CD8-positive, alpha-beta memory T cell (primary cell): ENCODE measurements at regions not wholly inside any gene's neighbourhood (a gene's known extent, or its start where the extent isn't known, plus 50 kb on each side); places are given as distances from the start of the nearest gene placed in this dataset.
A peak's percentile ranks its signal among the peaks of the same experiment; 100 is the strongest.

Source experiments
- CTCF ChIA-PET: fragments of 350-600 bp; sonication (Branson Sonifier 250); formaldehyde crosslinking; loops from one replicate; lab custom pipeline; 2021; ENCODE audit warnings: antibody characterized with exemption; lab: Charles Lee
- POLR2A ChIA-PET: fragments of 350-600 bp; sonication (Branson Sonifier 250); formaldehyde crosslinking; loops from one replicate; lab custom pipeline; 2021; ENCODE audit warnings: antibody characterized with exemption; lab: Charles Lee
- DNase-seq, 5 donors: peaks; one replicate each; pipeline versions ENCODE4 v3.0.0 to v3.0.0-alpha.2; 2020 to 2022; ENCODE audit warnings: mixed read lengths in 1 of 5
- H3K27ac ChIP-seq: one replicate; pipeline ENCODE4 v1.7.0; 2013; ENCODE audit warnings: low read depth, mild to moderate bottlenecking, low read length, moderate library complexity
- H3K27me3 ChIP-seq: 2 replicates; pipeline ENCODE4 v1.7.0; 2013; ENCODE audit warnings: low read length, mild to moderate bottlenecking; ENCODE audit not compliant: insufficient read depth, poor library complexity, severe bottlenecking
- H3K36me3 ChIP-seq: 2 replicates; pipeline ENCODE4 v1.7.0; 2013; ENCODE audit warnings: mild to moderate bottlenecking, low read length, moderate library complexity; ENCODE audit not compliant: insufficient read depth
- H3K4me1 ChIP-seq: 2 replicates; pipeline ENCODE4 v1.7.0; 2013; ENCODE audit warnings: mild to moderate bottlenecking, low read length, moderate library complexity; ENCODE audit not compliant: insufficient read depth
- H3K4me3 ChIP-seq: 2 replicates; pipeline ENCODE4 v1.7.0; 2013; ENCODE audit warnings: mild to moderate bottlenecking, low read length
- H3K9me3 ChIP-seq: 2 replicates; pipeline ENCODE4 v1.7.0; 2013; ENCODE audit warnings: mild to moderate bottlenecking, low read length
- H3K27ac Mint-ChIP-seq, 8 donors: one replicate each; pipeline ENCODE4 v1.8.0; 2020 to 2021; ENCODE audit warnings: mixed read lengths in 8 of 8, mild to moderate bottlenecking in 6 of 8, inconsistent platforms in 3 of 8, moderate library complexity in 3 of 8
- H3K27me3 Mint-ChIP-seq, 2 donors: one replicate each; pipeline ENCODE4 v1.8.0; 2020 to 2021; ENCODE audit warnings: mixed read lengths in 2 of 2, mild to moderate bottlenecking in 1 of 2, moderate library complexity in 1 of 2
- H3K36me3 Mint-ChIP-seq, 3 donors: one replicate each; pipeline ENCODE4 v1.8.0; 2020 to 2021; ENCODE audit warnings: mixed read lengths in 3 of 3, inconsistent platforms in 1 of 3, mild to moderate bottlenecking in 1 of 3
- H3K4me1 Mint-ChIP-seq, 3 donors: one replicate each; pipeline ENCODE4 v1.8.0; 2020 to 2021; ENCODE audit warnings: mixed read lengths in 3 of 3, inconsistent platforms in 1 of 3, mild to moderate bottlenecking in 1 of 3
- H3K4me3 Mint-ChIP-seq, 7 donors: one replicate each; pipeline ENCODE4 v1.8.0; 2020 to 2021; ENCODE audit warnings: mixed read lengths in 7 of 7, mild to moderate bottlenecking in 6 of 7, moderate library complexity in 4 of 7, inconsistent platforms in 2 of 7
- H3K9me3 Mint-ChIP-seq, 5 donors: one replicate each; pipeline ENCODE4 v1.8.0; 2020 to 2022; ENCODE audit warnings: mixed read lengths in 5 of 5, mild to moderate bottlenecking in 3 of 5, moderate library complexity in 2 of 5, inconsistent platforms in 1 of 5

DNA sequence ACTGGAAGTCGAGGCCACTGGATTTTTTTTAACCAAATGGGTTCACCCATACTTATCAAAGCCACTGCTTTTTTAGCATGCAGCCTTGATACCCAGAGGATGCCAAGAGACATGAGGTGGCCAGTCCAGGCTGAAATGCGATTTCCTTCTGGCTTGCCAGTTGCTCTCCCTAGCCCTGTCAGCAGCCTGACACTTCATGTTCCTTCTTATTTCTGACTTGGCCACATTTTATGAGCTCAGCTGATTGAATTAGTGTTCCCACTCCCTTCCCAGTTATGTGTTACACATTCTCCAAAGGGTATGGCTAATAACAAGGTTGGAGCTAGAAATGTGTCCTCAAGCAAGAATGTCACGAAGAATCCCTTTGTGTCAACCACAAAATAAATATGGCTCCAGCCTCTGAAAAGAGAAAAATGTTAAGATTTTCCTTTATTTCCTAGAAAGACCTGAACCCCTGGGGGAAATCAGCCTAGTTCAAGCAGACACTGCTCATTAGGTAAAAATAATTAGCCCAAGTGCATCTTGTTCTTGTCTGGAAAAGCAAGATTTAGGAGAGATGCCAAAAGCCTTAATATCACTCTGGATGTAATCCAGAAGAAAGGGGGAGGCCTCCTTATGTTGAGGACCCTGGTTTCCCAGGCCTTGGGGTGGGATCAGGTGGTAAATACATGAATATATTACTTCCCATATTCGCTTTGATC lies 121.7 kb upstream of the TACR1 start:
- no peaks in the 10 kb centered on the region for H3K27me3 ChIP-seq
- H3K9me3 ChIP-seq = no peaks in the 10 kb centered on the region
- DNase-seq = no peak
- no peak overlapping the region for H3K27ac ChIP-seq
- H3K4me3 Mint-ChIP-seq = no peak overlapping the region
- ChIA-PET POLR2A (no interaction called here), CTCF (interaction anchor here (1.2 kb wide), 1 partner anchor 13 kb away, joined by 3 read pairs; no protein-coding TSS in a partner anchor)
- H3K27me3 Mint-ChIP-seq = peaks cover 0 to 6% of the 10 kb centered on the region in 2 donors
- no peaks in the 10 kb centered on the region for H3K36me3 ChIP-seq
- peak overlapping the region in 1 of 8 donors; percentile 7 for H3K27ac Mint-ChIP-seq
- H3K4me1 ChIP-seq = no peaks in the 10 kb centered on the region
- H3K4me1 Mint-ChIP-seq = no peaks in the 10 kb centered on the region
- no peaks in the 10 kb centered on the region for H3K9me3 Mint-ChIP-seq
- no peaks in the 10 kb centered on the region for H3K36me3 Mint-ChIP-seq
- H3K4me3 ChIP-seq = no peak overlapping the region

GRCh38 chr2:75319951-75320350 lies 120.6 kb upstream of the TACR1 start:
- no peak overlapping the region for H3K27ac Mint-ChIP-seq
- peaks cover 0 to 6% of the 10 kb centered on the region in 2 donors for H3K27me3 Mint-ChIP-seq
- H3K9me3 Mint-ChIP-seq = no peaks in the 10 kb centered on the region
- Histone ChIP-seq H3K27me3 (no peaks in the 10 kb centered on the region), H3K4me3 (no peak overlapping the region), H3K4me1 (no peaks in the 10 kb centered on the region), H3K9me3 (no peaks in the 10 kb centered on the region), H3K27ac (no peak overlapping the region), H3K36me3 (no peaks in the 10 kb centered on the region)
- ChIA-PET POLR2A (no interaction called here), CTCF (no interaction called here)
- no peaks in the 10 kb centered on the region for H3K36me3 Mint-ChIP-seq
- no peak for DNase-seq
- no peaks in the 10 kb centered on the region for H3K4me1 Mint-ChIP-seq
- no peak overlapping the region for H3K4me3 Mint-ChIP-seq

GRCh38 chr2:75317802-75318201 lies 118.5 kb upstream of the TACR1 start:
- Histone ChIP-seq H3K4me1 (no peaks in the 10 kb centered on the region), H3K27me3 (no peaks in the 10 kb centered on the region), H3K9me3 (no peaks in the 10 kb centered on the region), H3K36me3 (no peaks in the 10 kb centered on the region), H3K4me3 (no peak overlapping the region), H3K27ac (no peak overlapping the region)
- no peak for DNase-seq
- Mint-ChIP-seq H3K27me3 (peaks cover 0 to 4% of the 10 kb centered on the region in 2 donors), H3K36me3 (no peaks in the 10 kb centered on the region), H3K27ac (no peak overlapping the region), H3K4me3 (no peak overlapping the region), H3K9me3 (no peaks in the 10 kb centered on the region), H3K4me1 (no peaks in the 10 kb centered on the region)
- POLR2A ChIA-PET = no interaction called here
- CTCF ChIA-PET = no interaction called here

GRCh38 chr2:75317316-75317715 lies 118.0 kb upstream of the TACR1 start:
- Mint-ChIP-seq H3K9me3 (no peaks in the 10 kb centered on the region), H3K27ac (no peak overlapping the region), H3K4me1 (no peaks in the 10 kb centered on the region), H3K4me3 (no peak overlapping the region), H3K36me3 (no peaks in the 10 kb centered on the region), H3K27me3 (peaks cover 0 to 4% of the 10 kb centered on the region in 2 donors)
- Histone ChIP-seq H3K36me3 (no peaks in the 10 kb centered on the region), H3K4me1 (no peaks in the 10 kb centered on the region), H3K9me3 (no peaks in the 10 kb centered on the region), H3K27me3 (no peaks in the 10 kb centered on the region), H3K4me3 (no peak overlapping the region), H3K27ac (no peak overlapping the region)
- CTCF ChIA-PET = no interaction called here
- no peak for DNase-seq
- POLR2A ChIA-PET = no interaction called here

GRCh38 chr2:75315436-75315835 lies 116.1 kb upstream of the TACR1 start:
- no peaks in the 10 kb centered on the region for H3K36me3 ChIP-seq
- H3K27me3 ChIP-seq = no peaks in the 10 kb centered on the region
- no peaks in the 10 kb centered on the region for H3K9me3 ChIP-seq
- POLR2A ChIA-PET = no interaction called here
- Mint-ChIP-seq H3K9me3 (no peaks in the 10 kb centered on the region), H3K36me3 (no peaks in the 10 kb centered on the region), H3K4me1 (no peaks in the 10 kb centered on the region), H3K27me3 (peaks cover 0 to 4% of the 10 kb centered on the region in 2 donors), H3K4me3 (no peak overlapping the region), H3K27ac (no peak overlapping the region)
- H3K4me3 ChIP-seq = no peak overlapping the region
- no peaks in the 10 kb centered on the region for H3K4me1 ChIP-seq
- no peak overlapping the region for H3K27ac ChIP-seq
- CTCF ChIA-PET = no interaction called here
- DNase-seq = no peak

- Mint-ChIP-seq H3K4me1 (no peaks in the 10 kb centered on the region), H3K27me3 (no peaks in the 10 kb centered on the region), H3K36me3 (no peaks in the 10 kb centered on the region), H3K27ac (no peak overlapping the region), H3K4me3 (peak overlapping the region in 1 of 7 donors; percentile 42), H3K9me3 (no peaks in the 10 kb centered on the region)
- no peak overlapping the region for H3K27ac ChIP-seq
- POLR2A ChIA-PET = no interaction called here
- no peaks in the 10 kb centered on the region for H3K27me3 ChIP-seq
- no peaks in the 10 kb centered on the region for H3K4me1 ChIP-seq
- no peak overlapping the region for H3K4me3 ChIP-seq
- DNase-seq = no peak
- CTCF ChIA-PET = no interaction called here
- H3K36me3 ChIP-seq = no peaks in the 10 kb centered on the region
- H3K9me3 ChIP-seq = no peaks in the 10 kb centered on the region
Observed at GRCh38 chr2:75311993-75312392, 112.7 kb upstream of the TACR1 start.

DNA sequence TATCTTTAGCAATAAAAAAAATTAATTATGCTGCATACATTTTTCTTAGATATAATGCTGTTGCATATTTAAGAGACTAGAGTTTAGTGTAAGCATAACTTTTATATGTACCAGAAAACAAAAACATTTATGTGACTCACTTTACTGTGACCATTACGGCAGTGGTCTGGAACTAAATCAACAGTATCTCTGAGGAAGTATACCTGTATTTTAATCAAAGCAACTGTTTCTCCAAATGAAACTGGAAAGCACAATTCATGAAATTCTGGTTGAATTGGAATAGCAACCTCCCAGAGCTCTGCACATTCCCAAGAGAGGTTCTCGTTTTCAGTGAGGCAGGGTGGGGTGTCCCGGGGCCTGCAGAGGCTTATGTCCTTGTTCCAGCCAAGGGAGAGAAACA lies 112.2 kb upstream of the TACR1 start:
- Mint-ChIP-seq H3K9me3 (no peaks in the 10 kb centered on the region), H3K4me3 (peak overlapping the region in 1 of 7 donors; percentile 42), H3K27me3 (no peaks in the 10 kb centered on the region), H3K36me3 (no peaks in the 10 kb centered on the region), H3K27ac (no peak overlapping the region), H3K4me1 (no peaks in the 10 kb centered on the region)
- H3K4me1 ChIP-seq = no peaks in the 10 kb centered on the region
- H3K27me3 ChIP-seq = no peaks in the 10 kb centered on the region
- DNase-seq = no peak
- H3K27ac ChIP-seq = no peak overlapping the region
- H3K4me3 ChIP-seq = no peak overlapping the region
- CTCF ChIA-PET = no interaction called here
- POLR2A ChIA-PET = no interaction called here
- H3K9me3 ChIP-seq = no peaks in the 10 kb centered on the region
- H3K36me3 ChIP-seq = no peaks in the 10 kb centered on the region

DNA sequence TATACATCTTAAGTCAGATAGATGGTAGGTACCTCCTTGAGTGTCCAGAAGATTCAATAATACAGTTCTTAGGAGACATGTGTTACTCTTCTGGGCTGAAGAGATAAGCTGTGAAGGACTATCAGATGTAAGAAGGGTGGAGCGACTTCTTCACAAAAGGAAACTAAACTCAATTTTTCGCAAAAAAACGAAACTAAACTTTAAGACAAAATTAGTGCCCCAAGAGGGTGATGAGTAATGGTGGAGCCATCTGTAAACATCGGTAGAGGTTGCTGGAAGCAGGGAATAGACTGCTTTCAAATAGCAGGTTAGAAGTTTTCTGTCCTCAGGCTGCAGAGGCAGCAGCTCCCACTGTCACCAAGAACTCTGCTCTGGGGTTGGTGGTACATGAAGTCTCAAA lies 111.6 kb upstream of the TACR1 start:
- Mint-ChIP-seq H3K36me3 (no peaks in the 10 kb centered on the region), H3K4me3 (no peak overlapping the region), H3K9me3 (peaks cover 0 to 2% (median 0%) of the 10 kb centered on the region in 5 donors), H3K4me1 (no peaks in the 10 kb centered on the region), H3K27ac (no peak overlapping the region), H3K27me3 (no peaks in the 10 kb centered on the region)
- no peak for DNase-seq
- H3K4me3 ChIP-seq = no peak overlapping the region
- H3K4me1 ChIP-seq = no peaks in the 10 kb centered on the region
- no peaks in the 10 kb centered on the region for H3K9me3 ChIP-seq
- H3K36me3 ChIP-seq = no peaks in the 10 kb centered on the region
- POLR2A ChIA-PET = no interaction called here
- CTCF ChIA-PET = no interaction called here
- no peaks in the 10 kb centered on the region for H3K27me3 ChIP-seq
- no peak overlapping the region for H3K27ac ChIP-seq
